NCI-H128 (cell line): ENCODE measurements at regions not wholly inside any gene's neighbourhood (a gene's known extent, or its start where the extent isn't known, plus 50 kb on each side); places are given as distances from the start of the nearest gene placed in this dataset.
"Not testable (repeated sequence)": the region's sequence is repeated elsewhere in the genome, so short reads cannot be mapped to it uniquely, and the experiment has no call there.

Experiments
- DNase-seq: peaks from one replicate; lab custom pipeline; 2025; ENCODE audit not compliant: unreplicated experiment; lab: John Stamatoyannopoulos, UW

DNA sequence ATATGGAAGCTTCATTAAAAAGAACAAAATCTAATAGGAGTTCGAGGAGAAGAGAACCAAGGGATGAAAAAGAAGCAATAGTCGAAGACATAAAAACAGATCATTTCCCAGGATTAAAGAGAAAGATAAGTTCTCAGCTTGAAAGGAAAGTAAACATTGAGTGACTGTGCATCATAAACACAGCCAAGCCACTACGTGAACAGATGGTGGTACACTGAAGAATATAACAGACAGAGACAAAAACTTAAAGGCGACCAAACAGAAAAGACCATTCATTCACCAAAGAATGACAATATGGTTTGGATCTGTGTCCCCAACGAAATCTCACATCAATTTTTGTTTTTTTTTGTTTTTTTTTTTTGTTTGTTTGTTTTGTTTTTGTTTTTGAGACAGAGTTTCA, 210.8 kb upstream of the LINGO1 start:
- DNase-seq: no peak

DNA sequence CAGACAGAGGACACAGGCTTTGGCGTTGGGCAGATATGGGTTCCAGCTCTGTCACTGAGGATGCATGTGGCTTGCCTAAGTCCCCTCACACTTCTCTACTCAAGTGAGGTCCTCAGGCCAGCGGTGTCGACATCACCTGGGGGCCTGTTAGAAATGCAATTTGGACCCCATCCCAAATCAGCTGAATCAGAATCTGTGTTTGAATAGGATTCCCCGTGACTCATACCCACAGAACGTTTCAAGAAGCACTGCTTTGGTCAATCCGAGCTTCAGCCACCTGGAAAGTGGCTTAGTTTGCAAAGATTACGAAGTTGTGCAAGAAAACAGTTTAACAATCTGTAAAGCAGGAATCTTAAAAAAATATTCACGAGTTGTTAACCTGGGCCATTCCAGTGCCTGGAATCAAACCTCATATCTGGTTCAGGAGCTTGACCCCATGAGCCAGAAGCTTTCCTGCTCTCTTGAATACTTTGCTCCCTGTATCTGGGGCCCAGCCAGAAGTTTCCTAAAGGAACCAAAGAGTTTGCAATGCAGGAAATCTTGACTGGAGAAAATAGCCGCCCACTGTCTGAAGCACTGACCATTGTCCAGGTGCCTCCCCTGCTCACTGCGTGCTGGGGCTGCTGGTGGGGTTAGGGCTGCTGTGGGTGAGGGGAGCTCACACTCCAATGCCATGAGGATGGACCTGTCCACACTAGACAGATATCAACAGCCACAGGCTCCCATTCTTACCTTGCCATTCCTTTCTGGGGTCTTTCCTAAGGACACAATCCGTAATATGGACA, 208.5 kb upstream of the LINGO1 start:
- no peak for DNase-seq

DNA sequence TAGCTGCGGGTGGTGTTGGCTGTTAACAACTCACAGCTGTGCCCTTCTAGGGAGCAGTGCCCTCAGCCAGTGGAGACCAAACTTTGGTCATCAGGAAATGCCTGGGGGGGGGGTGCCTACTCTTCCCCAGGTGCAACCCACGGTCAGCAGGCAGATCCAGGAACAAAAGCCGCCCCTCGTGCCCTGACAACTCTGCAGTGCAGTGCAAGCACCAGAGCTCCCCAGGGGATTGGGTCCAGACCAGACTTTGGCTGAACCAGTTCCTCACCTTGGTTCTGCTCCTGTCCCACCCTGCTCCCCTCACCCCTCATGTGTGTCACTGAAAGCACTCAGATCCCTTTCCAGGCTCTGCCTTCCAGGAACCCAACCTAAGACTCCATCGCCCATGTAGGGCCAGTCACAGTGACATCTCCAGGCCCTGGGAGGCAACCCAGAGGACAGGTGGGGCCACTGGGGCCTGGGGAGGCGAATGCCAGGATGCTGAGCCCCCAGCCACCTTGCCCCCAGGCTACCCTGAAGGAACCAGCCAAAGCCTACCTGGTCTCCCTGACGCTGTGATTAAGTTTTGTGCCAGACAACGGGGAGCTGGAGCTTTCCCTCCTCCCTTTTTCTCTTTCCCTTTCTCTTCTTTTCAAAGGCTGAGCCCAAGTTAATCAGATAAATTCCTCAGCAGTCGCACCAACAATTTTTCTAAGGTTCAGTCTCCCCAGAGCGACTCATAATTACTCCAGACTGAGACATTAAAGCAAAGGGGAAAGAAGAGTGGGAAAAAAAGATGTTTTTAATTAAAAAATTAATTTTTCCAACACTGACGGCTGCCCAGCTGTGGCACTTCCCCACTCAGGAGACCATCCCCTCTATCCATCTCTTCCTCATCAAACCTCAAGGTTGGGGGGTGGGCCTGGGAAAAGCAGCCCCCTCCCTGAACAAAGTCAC, 207.5 kb upstream of the LINGO1 start:
- no peak for DNase-seq

DNA sequence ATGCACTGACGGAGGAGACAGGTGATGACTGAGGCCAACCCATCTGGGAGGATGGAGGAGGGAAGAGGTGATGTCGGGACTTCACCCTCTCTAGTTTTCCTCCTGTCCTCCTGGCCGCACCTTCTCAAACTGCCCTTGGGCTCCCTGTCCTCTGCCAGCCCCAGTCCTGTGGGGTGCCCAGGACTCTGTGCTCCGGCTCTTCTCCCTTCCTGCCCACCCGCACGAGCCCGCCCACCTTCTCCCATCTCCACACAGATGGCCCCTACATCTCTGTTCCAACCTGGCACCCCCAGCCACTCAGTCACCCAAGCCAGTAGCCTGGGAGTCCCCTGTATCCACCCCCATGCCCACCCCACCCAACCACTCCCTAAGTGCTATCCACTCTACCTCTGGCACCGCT, 206.7 kb upstream of the LINGO1 start:
- DNase-seq: no peak

DNA sequence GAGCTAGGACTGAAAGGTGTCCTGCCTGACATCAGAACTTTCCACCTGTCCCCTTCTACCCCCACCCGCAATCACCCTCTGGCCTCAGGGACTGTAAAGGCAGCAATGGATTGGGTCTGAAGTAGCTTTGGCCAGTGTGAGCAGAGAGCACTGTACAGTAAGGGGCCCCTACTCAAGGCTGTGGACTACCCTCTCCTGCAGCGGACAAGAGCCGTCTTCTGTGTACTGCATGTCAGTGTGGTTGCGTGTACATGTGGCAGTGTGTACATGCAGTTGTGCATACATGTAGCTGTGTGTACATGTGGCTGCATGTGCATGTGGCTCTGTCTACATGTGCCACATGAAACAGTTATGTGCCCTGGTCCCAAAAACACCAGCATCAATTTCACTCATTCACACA, 205.9 kb upstream of the LINGO1 start:
- DNase-seq: no peak

DNA sequence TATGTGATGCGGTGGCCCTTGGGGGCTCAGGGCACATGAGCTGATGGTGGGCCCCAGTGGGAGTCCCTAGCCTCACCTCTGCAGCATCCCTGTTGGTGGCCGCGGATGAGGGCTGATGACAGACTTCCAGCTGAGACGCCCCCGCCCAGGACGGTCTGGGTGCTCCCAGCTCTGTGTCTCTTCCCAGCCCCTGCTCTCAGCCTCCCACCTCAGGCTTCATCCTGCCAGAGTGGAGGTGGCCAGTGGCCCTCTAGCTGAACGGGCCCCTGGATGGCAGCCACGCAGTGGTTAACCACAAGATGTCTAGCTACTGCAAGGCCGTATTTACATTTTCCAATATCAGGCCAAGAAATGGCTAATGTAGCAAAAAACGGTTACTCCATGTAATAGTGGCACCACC, 205.3 kb upstream of the LINGO1 start:
- DNase-seq: no peak

DNA sequence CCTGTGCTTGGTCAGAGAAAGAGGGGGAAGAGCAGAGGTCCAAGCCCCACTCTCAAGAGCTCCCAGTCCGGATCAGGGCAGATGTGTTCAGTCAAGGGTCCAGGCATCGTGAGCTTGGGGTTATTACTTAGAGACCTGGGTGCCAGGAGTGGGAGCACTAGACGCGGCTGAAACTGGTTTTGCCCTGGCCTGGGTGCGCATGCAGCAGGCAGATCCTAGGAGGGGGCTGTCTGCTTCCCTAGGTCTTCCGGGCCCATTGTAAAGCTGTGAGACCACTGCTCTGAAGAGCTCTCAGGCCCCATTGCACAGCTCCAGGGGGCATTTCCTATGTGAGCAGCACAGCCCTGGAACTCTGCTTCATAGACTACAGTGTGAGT, 204.9 kb upstream of the LINGO1 start:
- no peak for DNase-seq

DNA sequence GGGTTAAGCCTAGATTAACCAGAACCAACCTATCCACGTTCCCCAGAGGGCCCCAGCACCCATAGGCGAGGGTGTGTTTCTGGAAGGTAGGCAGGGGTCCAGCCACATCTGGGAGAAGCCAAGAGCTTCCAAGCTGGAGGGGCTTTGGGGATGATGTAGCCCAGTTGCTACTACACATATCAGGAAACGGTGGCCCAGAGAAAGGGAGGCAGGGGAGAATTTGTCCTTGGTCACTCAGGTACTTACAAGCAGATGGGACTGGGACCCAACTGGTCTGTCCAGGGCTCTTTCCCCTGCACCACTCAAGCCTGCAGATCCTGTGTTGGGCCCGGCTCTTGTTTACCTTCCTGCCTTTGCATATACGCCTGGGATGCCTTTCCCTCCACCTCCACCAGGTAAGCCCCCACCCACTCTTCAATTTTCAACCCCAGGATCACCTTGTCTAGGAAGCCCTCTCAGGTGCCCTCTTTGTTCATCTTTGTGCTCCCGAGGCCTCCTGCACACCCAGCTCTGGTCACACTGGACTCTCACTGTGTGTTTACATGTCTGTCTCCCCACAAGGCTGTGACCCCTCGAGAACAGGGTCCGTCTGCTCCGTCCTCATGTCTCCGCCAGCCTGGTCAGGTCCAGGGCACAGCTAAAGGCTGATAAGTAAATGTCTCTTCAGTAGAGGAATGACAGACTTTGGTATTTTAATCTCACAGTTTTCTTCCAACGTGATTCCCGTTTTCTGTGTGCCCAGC, 204.4 kb upstream of the LINGO1 start:
- DNase-seq: no peak

DNA sequence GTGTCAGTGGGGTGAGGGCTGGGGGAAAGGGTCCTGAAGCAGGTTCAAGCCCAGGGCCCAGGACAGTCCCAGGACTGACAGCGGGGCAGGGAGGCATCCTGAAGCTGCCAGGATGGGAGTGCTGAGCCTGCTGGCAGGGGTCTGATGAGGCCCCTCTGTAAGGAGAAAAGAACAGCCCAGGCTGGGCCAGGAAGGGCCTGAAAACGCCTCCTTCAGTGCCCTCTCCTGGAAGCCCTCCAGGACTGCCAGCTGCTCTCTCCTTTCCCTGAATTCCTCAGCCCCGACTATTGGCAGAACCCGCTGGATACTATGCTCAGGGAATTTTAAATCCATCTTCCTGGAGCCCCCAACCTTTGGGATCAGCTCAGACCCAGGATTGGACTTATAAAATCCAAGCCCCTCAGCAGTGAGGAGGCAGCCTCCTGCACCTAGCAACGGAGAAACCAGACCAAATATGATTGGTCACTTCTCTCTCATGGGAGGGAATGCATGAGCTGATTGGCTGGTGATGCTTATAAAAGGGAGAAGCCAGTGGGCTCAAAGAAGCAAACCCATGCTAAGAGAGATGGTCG, 203.5 kb upstream of the LINGO1 start:
- no peak for DNase-seq

DNA sequence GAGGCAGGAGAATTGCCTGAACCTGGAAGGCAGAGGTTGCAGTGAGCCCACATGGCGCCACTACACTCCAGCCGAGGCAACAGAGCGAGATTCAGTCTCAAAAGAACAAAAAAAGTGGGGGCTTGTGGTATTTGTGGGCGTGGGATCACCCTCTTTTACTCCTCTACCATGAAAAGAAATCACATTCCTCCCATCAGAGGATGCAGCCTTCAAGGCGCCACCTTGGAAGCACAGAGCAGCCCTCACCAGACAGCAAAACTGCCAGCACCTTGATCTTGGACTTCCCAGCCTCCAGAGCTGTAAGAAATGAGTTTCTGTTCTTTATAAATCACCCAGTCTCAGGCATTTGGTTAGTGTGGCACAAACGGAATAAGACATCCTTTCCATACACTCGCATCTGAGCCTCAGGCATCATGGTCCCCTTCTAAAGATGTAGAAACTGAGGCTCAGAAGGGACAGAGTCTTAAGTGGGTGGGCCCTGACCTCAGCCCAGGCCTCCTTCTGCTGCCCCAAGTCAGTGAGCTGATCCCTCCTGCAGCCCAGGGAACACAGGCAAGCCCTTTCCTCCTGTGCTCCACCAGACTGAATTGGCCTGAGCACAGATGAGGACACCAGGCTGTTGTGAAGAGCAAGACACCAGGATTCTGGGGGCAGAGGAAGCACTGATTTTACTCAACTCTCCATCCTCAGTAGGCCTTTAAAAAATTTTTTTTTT, 201.7 kb upstream of the LINGO1 start:
- no peak for DNase-seq

DNA sequence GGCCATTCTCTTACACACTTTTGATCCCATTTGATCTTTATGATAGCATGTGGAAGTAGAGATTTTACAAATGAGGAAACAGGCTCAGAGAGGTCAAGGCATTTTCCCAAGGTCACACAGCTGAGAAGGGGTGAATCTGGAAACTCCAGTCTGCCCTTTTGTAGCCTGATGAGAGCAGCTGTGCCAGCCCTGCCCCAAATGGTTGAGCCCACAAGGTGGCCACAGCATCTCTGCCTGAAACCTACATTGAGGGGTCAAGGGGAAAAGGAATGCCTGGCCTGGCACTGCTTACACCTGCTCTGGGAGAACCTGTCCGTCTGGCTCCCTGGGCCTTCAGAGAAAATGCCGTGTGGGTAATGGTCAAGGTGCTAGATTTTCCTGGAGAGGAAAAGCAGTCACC, 200.2 kb upstream of the LINGO1 start:
- no peak for DNase-seq

DNA sequence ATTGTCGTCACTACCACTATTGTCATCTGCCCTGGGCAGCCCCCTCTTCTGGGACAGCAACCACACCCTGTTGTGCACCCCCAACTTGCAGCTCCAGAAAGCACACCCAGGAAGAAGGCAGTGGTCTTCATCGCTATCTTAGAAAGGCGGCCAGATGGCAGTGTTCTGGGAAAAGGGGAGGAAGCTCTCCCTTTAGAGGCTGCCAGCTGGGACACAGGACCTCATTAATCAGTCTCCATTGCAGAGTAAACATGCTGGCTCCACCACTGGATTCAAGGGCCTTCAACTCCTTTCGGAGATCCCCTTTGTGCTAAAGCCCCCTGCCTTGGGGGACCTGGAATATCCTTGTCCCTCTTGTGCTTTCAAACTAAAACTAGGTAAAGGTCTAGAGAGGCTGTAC, 199.3 kb upstream of the LINGO1 start:
- no peak for DNase-seq

DNA sequence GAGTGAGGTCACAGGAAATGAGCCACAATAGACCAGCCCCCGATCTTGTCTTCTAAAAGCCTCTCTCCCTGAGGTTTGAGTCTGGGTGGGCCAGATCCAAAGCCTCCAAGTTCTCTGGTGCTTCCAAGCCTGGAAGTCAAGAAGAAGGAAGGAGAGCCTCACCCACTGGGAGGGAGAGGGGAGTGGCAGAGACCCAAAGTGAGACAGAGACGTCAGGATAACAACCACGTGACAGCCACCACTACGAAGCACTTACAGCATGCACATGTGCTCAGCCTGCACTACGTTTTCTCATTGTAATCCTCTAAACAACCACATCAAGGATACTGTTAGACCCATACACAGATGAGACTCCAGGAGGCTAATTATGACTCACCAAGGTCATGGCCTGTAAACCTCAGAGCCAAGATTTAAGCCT, 197.3 kb upstream of the LINGO1 start:
- DNase-seq: no peak

DNA sequence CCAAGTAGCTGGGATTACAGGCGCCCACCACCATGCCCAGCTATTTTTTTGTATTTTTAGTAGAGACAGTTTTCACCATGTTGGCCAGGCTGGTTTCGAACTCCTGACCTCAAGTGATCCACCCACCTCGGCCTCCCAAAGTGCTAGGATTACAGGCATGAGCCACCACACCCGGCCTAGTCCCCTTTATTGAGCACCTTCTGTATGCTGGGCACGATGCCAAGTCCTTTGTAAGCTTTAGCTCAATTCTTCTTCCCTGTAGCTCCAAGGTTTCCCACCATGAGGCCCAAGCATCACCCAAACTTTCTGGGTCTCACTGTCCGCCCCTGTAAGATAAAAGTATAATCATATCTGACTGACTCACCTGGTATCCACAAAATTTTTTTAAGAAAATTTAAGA, 196.6 kb upstream of the LINGO1 start:
- DNase-seq: not testable (repeated sequence)

DNA sequence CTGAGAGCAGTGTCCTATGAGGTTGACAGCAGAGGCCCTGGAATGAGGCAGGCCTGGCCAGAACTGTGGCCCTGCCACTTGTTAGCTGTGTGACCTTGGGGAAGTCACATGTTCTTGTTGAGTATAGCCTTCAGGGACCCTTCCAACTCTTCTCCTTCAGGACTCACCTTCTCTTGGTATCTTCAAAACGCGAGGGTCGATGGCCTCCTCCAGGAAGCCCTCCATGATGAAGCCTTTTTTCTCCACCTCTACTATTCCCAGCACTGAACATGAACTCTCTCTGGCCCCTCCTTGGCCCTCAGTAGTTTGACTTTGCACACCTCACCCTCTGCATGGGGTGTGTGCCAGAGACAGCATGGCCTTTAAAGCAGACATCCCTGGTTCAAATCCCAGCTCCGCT, 195.1 kb upstream of the LINGO1 start:
- DNase-seq: no peak

DNA sequence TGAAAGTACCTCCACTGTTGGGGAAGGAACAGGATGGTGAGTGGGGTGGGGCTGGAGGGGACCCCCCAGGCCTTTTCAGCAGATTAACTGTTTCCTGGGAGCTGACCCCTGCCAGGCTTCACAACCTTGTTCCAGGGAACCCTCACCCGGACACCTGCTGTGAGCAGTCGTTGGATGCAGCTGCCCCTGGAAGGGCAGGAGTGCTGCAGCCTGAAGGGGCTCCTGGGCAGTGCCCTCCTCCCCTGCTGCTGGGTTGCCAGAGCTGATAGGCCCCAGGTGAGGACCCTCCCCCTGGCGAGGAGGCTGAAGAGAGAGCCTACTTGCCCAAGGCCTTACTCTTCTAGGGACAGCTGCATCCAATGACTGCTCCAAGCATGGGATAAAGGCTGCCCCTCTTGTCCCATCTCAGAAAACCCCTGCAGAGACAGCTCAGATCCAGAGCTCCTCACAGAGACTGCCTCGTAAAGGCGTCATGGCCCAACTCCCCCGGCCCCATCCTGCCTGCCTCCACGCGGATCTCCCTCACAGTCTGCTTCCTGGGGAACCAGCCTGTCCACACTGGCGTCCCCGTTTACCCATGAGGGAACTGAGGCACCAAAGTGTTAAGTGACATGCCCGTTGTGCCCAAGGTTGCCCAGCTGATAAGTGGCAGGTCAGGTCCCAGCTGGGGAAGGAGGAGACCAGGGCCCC, 193.4 kb upstream of the LINGO1 start:
- no peak for DNase-seq

DNA sequence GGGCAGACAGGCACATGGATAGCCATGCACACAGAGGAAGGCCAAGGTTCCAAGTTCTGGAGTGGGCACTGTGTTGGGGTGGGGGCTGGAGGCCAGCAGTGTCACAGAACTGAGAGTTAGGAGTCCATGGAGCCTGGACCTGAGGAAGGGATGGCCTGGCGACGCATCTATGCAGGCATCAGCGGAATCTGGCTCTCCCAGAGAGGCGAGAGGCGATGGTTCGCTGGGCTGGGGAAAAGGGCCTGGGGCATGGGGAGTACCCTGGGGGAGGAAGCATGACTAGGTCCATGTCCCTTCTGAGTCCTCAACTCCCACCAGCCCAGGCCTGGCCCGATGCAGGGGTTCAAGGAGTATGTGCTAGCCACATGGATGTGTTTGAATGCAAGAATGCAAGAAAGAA, 192.8 kb upstream of the LINGO1 start:
- DNase-seq: no peak

DNA sequence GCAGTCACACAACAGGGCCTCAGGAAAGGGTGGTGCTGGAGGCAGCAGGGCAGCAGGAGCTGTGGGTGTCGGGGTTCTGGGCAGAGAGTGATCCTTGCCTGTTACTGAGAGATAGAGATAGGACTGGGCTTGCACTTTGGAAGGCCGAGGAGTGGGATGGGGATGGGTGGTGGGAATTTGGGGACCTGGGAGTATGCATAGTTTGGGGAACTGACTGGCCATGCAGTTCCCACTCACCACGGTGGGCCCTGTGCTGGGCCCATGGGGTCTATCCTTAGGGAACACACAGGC, 192.5 kb upstream of the LINGO1 start:
- DNase-seq: no peak

DNA sequence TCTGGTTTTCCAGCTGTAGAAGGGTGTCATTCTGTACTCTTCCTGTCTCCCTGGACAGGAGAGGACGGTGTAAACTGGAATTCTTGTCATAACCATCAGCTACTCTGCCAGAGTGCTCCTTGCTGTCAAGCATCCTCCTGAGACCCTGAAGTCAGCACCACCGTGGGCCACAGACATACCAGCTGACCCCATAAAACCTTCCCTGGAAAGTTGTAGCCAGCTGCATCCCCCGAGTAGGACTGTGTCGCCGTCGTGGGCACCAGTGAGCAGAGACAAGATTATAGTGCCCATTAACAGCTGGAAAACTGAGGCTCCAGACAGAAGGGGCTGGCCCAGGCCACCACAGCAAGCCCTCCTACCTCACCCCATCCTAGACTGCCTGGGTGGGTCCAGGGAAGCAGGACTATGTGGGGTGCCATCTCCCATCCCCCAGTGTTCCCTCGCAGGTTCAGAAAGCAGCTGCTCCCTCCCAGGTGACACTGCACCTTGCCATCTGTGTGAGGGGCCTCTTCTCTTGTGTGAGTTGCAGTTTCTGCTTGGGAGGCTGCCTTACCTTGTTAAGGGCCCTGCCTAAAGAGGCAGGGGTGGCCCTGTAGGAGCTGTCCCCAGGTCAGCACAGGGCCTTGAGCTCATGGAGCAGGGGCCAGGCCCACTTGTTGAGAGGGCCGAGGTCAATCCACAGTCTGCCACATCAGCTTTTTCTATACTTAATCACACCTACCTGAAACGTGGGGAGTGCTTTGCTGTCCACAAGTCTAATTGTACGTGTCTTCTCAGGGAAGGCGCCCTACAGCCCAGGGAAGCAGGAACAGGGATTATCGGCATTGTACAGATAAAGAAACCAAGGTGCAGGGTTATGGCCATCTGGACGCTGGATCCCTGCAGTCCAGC, 191.9 kb upstream of the LINGO1 start:
- no peak for DNase-seq
